KMS-11 (cell line): ENCODE measurements at regions not wholly inside any gene's neighbourhood (a gene's known extent, or its start where the extent isn't known, plus 50 kb on each side); places are given as distances from the start of the nearest gene placed in this dataset.

Experiments
- H2AFZ ChIP-seq: fragments of 200-600 bp; sonication (generic); 2 replicates; pipeline ENCODE4 v1.6.1; 2016; ENCODE audit warnings: antibody characterized with exemption, mixed run types, low read depth
- H3K27ac ChIP-seq: fragments of 200-600 bp; sonication (generic); 2 replicates; pipeline ENCODE4 v1.6.1; 2016; ENCODE audit warnings: mild to moderate bottlenecking, mixed run types
- H3K27me3 ChIP-seq: fragments of 200-600 bp; sonication (generic); 2 replicates; pipeline ENCODE4 v1.6.1; 2017; ENCODE audit warnings: mild to moderate bottlenecking, low read depth, mixed run types, moderate library complexity; ENCODE audit not compliant: insufficient read depth
- H3K36me3 ChIP-seq: fragments of 200-600 bp; sonication (generic); 2 replicates; pipeline ENCODE4 v1.6.1; 2017; ENCODE audit warnings: mild to moderate bottlenecking, mixed run types; ENCODE audit not compliant: insufficient read depth
- H3K4me1 ChIP-seq: fragments of 200-600 bp; sonication (generic); 2 replicates; pipeline ENCODE4 v1.6.1; 2016; ENCODE audit warnings: mild to moderate bottlenecking, low read depth, mixed run types; ENCODE audit not compliant: poor library complexity, severe bottlenecking
- H3K4me2 ChIP-seq: fragments of 200-600 bp; sonication (generic); 2 replicates; pipeline ENCODE4 v1.7.0; 2016; ENCODE audit warnings: mild to moderate bottlenecking, mixed run types
- H3K4me3 ChIP-seq: fragments of 200-600 bp; sonication (generic); IDR thresholded peaks from 2 replicates; pipeline ENCODE4 v1.6.1; 2017; ENCODE audit warnings: low read depth, low read length, mixed read lengths; ENCODE audit not compliant: insufficient read depth
- H3K79me2 ChIP-seq: fragments of 200-600 bp; sonication (generic); 2 replicates; pipeline ENCODE4 v1.6.1; 2016; ENCODE audit warnings: low read depth, mixed run types; ENCODE audit not compliant: insufficient read depth
- H3K9ac ChIP-seq: fragments of 200-600 bp; sonication (generic); 2 replicates; pipeline ENCODE4 v1.6.1; 2016; ENCODE audit warnings: mild to moderate bottlenecking, mixed run types
- H4K20me1 ChIP-seq: fragments of 200-600 bp; sonication (generic); 2 replicates; pipeline ENCODE4 v1.6.1; 2016; ENCODE audit warnings: mild to moderate bottlenecking, mixed run types; ENCODE audit not compliant: insufficient read depth
- TF ChIP-seq, protein P1 (sequence below): fragments of 200-600 bp; sonication (generic); conservative IDR thresholded peaks from 2 replicates; pipeline ENCODE4 v1.6.1; 2017; ENCODE audit warnings: low read depth, mild to moderate bottlenecking, antibody characterized with exemption, low read length, moderate library complexity, mixed read lengths

DNA sequence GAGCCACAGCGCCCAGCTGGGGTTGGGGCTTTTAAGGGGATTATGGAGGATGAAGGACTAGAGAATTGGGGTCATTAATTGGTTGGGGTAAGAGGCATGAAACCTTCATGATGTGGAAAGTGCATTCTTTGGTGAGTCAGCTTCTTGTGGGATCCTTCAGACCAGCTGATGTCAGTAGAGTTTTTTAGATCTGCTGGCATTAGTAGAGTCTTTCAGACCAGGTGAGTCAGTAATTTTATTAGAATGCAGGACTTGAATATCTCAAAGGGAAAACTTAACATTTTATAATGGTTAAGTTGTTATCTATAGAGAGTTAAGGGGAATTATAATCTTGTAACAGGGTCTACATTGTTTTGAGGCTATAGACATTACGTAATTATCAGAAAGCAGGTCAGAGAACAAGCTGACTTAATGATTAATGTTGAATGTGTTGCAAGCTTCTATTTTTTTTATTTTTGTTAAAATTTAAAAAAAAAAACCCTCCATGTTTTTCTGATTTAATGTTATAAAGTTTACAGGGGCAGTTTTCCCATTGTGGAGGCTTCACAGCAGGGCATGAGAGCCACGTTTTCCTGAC is 160.9 kb upstream of the FMN2 start:
- H3K79me2 ChIP-seq, result no peaks in the 10 kb centered on the region
- H3K4me2 ChIP-seq, result no peak overlapping the region
- H3K36me3 ChIP-seq, result no peaks in the 10 kb centered on the region
- no peak overlapping the region for H3K4me3 ChIP-seq
- no peak overlapping the region for H3K27ac ChIP-seq
- peaks cover 9% of the 10 kb centered on the region for H3K4me1 ChIP-seq
- H3K27me3 ChIP-seq, result no peaks in the 10 kb centered on the region
- TF ChIP-seq, protein P1, sequence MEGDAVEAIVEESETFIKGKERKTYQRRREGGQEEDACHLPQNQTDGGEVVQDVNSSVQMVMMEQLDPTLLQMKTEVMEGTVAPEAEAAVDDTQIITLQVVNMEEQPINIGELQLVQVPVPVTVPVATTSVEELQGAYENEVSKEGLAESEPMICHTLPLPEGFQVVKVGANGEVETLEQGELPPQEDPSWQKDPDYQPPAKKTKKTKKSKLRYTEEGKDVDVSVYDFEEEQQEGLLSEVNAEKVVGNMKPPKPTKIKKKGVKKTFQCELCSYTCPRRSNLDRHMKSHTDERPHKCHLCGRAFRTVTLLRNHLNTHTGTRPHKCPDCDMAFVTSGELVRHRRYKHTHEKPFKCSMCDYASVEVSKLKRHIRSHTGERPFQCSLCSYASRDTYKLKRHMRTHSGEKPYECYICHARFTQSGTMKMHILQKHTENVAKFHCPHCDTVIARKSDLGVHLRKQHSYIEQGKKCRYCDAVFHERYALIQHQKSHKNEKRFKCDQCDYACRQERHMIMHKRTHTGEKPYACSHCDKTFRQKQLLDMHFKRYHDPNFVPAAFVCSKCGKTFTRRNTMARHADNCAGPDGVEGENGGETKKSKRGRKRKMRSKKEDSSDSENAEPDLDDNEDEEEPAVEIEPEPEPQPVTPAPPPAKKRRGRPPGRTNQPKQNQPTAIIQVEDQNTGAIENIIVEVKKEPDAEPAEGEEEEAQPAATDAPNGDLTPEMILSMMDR, result no peak
- no peaks in the 10 kb centered on the region; the same call in 1 of the 2 replicates for H4K20me1 ChIP-seq
- no peak overlapping the region for H3K9ac ChIP-seq
- no peak overlapping the region for H2AFZ ChIP-seq

DNA sequence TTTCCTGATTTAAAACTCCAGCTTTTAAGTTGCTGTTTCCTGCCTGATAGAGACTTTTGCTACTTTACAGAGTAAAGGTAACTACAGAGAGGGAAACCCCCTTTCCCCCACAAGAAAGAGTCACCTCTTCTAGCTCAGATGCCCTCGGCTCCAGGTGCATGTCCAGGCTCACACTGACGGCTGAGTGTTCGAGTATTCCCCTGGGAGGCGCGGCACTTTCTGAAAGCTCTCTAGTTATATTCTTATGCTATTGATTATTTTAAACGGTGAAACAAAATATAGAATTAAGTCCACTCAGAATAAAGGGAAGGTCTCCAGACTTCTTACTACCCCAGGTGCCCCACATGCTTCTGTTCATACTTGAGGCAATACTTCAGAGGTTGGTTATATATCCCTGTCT is 160.3 kb upstream of the FMN2 start:
- H3K36me3 ChIP-seq, result no peaks in the 10 kb centered on the region
- no peak overlapping the region for H3K4me3 ChIP-seq
- H3K9ac ChIP-seq, result no peak overlapping the region
- no peak overlapping the region for H2AFZ ChIP-seq
- TF ChIP-seq, protein P1, result no peak
- no peaks in the 10 kb centered on the region for H3K27me3 ChIP-seq
- no peaks in the 10 kb centered on the region for H3K79me2 ChIP-seq
- no peaks in the 10 kb centered on the region; the same call in 1 of the 2 replicates for H4K20me1 ChIP-seq
- H3K4me2 ChIP-seq, result no peak overlapping the region
- no peak overlapping the region for H3K27ac ChIP-seq
- H3K4me1 ChIP-seq, result peaks cover 9% of the 10 kb centered on the region

DNA sequence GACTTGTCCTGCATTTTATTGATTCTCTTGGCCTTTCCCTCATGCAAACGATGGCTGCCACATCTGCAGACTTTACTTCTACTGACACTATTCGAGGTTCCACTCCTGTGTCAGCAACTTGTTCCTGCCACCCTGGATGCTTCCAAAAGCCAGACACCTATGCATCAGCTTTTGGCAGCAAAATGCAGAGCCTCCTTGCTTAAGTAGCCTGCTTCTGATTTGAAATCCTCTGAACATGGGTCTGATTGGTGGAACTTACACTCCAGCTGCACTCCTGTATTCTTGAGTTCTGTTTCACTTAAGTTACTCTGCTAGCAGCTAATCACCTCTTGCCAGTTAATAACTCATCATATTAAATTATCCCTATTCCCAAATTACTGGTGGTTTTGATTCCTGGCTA is 152.1 kb upstream of the FMN2 start:
- no peak overlapping the region for H3K9ac ChIP-seq
- no peaks in the 10 kb centered on the region for H3K4me1 ChIP-seq
- no peak overlapping the region for H3K27ac ChIP-seq
- no peak overlapping the region for H2AFZ ChIP-seq
- H3K4me2 ChIP-seq, result no peak overlapping the region
- H4K20me1 ChIP-seq, result no peaks in the 10 kb centered on the region
- no peak overlapping the region for H3K4me3 ChIP-seq
- TF ChIP-seq, protein P1, result no peak
- no peaks in the 10 kb centered on the region for H3K79me2 ChIP-seq
- H3K36me3 ChIP-seq, result no peaks in the 10 kb centered on the region
- H3K27me3 ChIP-seq, result no peaks in the 10 kb centered on the region

DNA sequence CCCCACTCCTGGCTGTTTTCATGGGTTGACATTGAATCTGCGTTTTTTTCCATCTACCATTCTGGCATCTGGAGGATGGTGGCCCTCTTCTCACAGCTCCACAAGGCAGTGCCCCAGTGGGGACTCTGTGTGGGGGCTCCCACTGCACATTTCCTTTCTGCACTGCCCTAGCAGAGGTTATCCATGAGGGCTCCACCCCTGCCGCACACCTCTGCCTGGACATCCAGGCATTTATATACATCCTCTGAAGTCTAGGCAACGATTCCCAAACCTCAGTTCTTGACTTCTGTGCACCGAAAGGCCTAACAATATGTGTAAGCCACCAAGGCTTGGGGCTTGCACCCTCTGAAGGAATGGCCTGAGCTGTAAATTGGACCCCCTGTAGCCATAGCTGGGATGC is 147.9 kb upstream of the FMN2 start:
- no peaks in the 10 kb centered on the region for H4K20me1 ChIP-seq
- H3K9ac ChIP-seq, result no peak overlapping the region
- H2AFZ ChIP-seq, result no peak overlapping the region
- no peaks in the 10 kb centered on the region for H3K79me2 ChIP-seq
- H3K4me3 ChIP-seq, result no peak overlapping the region
- no peaks in the 10 kb centered on the region for H3K4me1 ChIP-seq
- no peaks in the 10 kb centered on the region for H3K36me3 ChIP-seq
- no peak overlapping the region for H3K4me2 ChIP-seq
- TF ChIP-seq, protein P1, result no peak
- no peak overlapping the region for H3K27ac ChIP-seq
- H3K27me3 ChIP-seq, result no peaks in the 10 kb centered on the region
